OCI-LY7 (cell line): ENCODE measurements at regions not wholly inside any gene's neighbourhood (a gene's known extent, or its start where the extent isn't known, plus 50 kb on each side); places are given as distances from the start of the nearest gene placed in this dataset.

ENCODE experiments used
- EZH2phosphoT487 ChIP-seq: fragments of 200-600 bp; sonication (generic); IDR thresholded peaks from 2 replicates; pipeline ENCODE4 v1.6.1; 2018; ENCODE audit warnings: low read depth, borderline replicate concordance, mild to moderate bottlenecking, mixed run types, antibody characterized with exemption, low read length, moderate library complexity, mixed read lengths
- TF ChIP-seq, protein P1 (sequence below): fragments of 200-600 bp; sonication (generic); conservative IDR thresholded peaks from 2 replicates; pipeline ENCODE4 v1.5.1; 2014; ENCODE audit warnings: mild to moderate bottlenecking, antibody characterized with exemption, low read length, moderate library complexity, mixed read lengths

- TF ChIP-seq, protein P1, sequence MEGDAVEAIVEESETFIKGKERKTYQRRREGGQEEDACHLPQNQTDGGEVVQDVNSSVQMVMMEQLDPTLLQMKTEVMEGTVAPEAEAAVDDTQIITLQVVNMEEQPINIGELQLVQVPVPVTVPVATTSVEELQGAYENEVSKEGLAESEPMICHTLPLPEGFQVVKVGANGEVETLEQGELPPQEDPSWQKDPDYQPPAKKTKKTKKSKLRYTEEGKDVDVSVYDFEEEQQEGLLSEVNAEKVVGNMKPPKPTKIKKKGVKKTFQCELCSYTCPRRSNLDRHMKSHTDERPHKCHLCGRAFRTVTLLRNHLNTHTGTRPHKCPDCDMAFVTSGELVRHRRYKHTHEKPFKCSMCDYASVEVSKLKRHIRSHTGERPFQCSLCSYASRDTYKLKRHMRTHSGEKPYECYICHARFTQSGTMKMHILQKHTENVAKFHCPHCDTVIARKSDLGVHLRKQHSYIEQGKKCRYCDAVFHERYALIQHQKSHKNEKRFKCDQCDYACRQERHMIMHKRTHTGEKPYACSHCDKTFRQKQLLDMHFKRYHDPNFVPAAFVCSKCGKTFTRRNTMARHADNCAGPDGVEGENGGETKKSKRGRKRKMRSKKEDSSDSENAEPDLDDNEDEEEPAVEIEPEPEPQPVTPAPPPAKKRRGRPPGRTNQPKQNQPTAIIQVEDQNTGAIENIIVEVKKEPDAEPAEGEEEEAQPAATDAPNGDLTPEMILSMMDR = no peak
- no peak for TF ChIP-seq EZH2phosphoT487
Measured at GRCh38 chr11:119921571-119921970, 192.6 kb upstream of the NECTIN1 start.
